A549 (cell line): ENCODE measurements at regions not wholly inside any gene's neighbourhood (a gene's known extent, or its start where the extent isn't known, plus 50 kb on each side); places are given as distances from the start of the nearest gene placed in this dataset.
A peak's percentile ranks its signal among the peaks of the same experiment; 100 is the strongest.

Experiments used
- ATAC-seq, 2 experiments: fragments of 200-7000 bp in 1 of 2; fragments of >200 bp in 1 of 2; cut with Nextera tagmentation in 1 of 2; cut with Tn5 transposase in 1 of 2; 3 replicates each; pipeline versions ENCODE4 v1.8.0 to v1.9.1; 2018 to 2020; ENCODE audit warnings: mild to moderate bottlenecking in 1 of 2, moderate library complexity in 1 of 2
- CTCF ChIA-PET: fragments of 300-600 bp; sonication (Branson Sonifier 250); formaldehyde crosslinking; extraction: SDS; loops from one replicate; lab custom pipeline; 2021; ENCODE audit warnings: antibody characterized with exemption, inconsistent platforms; lab: Yijun Ruan, JAX
- POLR2A ChIA-PET: fragments of 350-600 bp; formaldehyde crosslinking; extraction: SDS; loops from one replicate; lab custom pipeline; 2021; ENCODE audit warnings: antibody characterized with exemption, inconsistent platforms; lab: Yijun Ruan, JAX
- DNase-seq, 2 experiments: peaks; one replicate each; pipeline versions ENCODE4 v3.0.0 to v3.0.0-alpha.2; 2011 to 2016; ENCODE audit warnings: low read depth in 1 of 2, low spot score in 1 of 2
- FAIRE-seq: peaks from 2 replicates; lab custom pipeline; 2011; peaks lifted over from hg19 to GRCh38; lab: Jason Lieb, UNC
- H3K27ac ChIP-seq, 2 experiments: fragments of >200 bp; sonication (Bioruptor Twin); formaldehyde crosslinking; 3 replicates each; pipeline ENCODE4 v1.5.1; 2016 to 2017
- H3K4me1 ChIP-seq: fragments of >200 bp; sonication (Bioruptor Twin); formaldehyde crosslinking; 3 replicates; pipeline ENCODE4 v1.6.1; 2016
- H3K4me2 ChIP-seq: fragments of >200 bp; sonication (Bioruptor Twin); formaldehyde crosslinking; 3 replicates; pipeline ENCODE4 v1.6.1; 2016
- H3K4me3 ChIP-seq: fragments of >200 bp; sonication (Bioruptor Twin); formaldehyde crosslinking; 3 replicates; pipeline ENCODE4 v1.5.1; 2016
- H3K9me3 ChIP-seq: fragments of >200 bp; sonication (Bioruptor Twin); formaldehyde crosslinking; 3 replicates; pipeline ENCODE4 v1.6.1; 2016
- BCL3 ChIP-seq: fragments of >200 bp; sonication (Bioruptor Twin); formaldehyde crosslinking; IDR thresholded peaks from 3 replicates; pipeline ENCODE4 v1.6.1; 2016
- CBX2 ChIP-seq: fragments of 200-600 bp; sonication (generic); IDR thresholded peaks from 2 replicates; pipeline ENCODE4 v1.6.1; 2016; ENCODE audit warnings: low read depth, mild to moderate bottlenecking, borderline replicate concordance
- CEBPB ChIP-seq, 2 experiments: fragments of >200 bp in 1 of 2; sonication (Bioruptor Twin) in 1 of 2; formaldehyde crosslinking in 1 of 2; IDR thresholded peaks; 2 replicates each; pipeline ENCODE4 v1.6.1; 2012 to 2016
- CHD4 ChIP-seq: fragments of 200-600 bp; sonication (generic); IDR thresholded peaks from 2 replicates; pipeline ENCODE4 v1.6.1; 2016; ENCODE audit warnings: antibody characterized with exemption, mild to moderate bottlenecking, borderline replicate concordance
- FOSB ChIP-seq: fragments of 250-450 bp; sonication (Bioruptor Pico); IDR thresholded peaks from 2 replicates; pipeline ENCODE4 v1.5.0; 2020; ENCODE audit warnings: mild to moderate bottlenecking, moderate library complexity
- GATA3 ChIP-seq: IDR thresholded peaks from 2 replicates; pipeline ENCODE4 v1.6.1; 2012; ENCODE audit warnings: borderline replicate concordance
- HDAC2 ChIP-seq: fragments of 200-600 bp; sonication (generic); IDR thresholded peaks from 2 replicates; pipeline ENCODE4 v1.6.1; 2016
- JUN ChIP-seq, 2 experiments: fragments of >200 bp; sonication (Bioruptor Twin); formaldehyde crosslinking; IDR thresholded peaks; 2 replicates in 1 of 2; 3 replicates in 1 of 2; pipeline ENCODE4 v1.6.1; 2016 to 2017
- JUNB ChIP-seq: fragments of >200 bp; sonication (Bioruptor Twin); formaldehyde crosslinking; IDR thresholded peaks from 2 replicates; pipeline ENCODE4 v1.6.1; 2016
- MAFK ChIP-seq: fragments of 450-650 bp; IDR thresholded peaks from 2 replicates; pipeline ENCODE4 v1.6.1; 2014; ENCODE audit not compliant: partially characterized antibody
- MAZ ChIP-seq: fragments of 150-350 bp; IDR thresholded peaks from 2 replicates; pipeline ENCODE4 v1.6.1; 2014; ENCODE audit warnings: antibody characterized with exemption, low read depth, low read length, borderline replicate concordance
- PBX3 ChIP-seq: IDR thresholded peaks from 2 replicates; pipeline ENCODE4 v1.6.1; 2012
- PHF8 ChIP-seq: fragments of 200-600 bp; sonication (generic); IDR thresholded peaks from 2 replicates; pipeline ENCODE4 v1.6.1; 2016; ENCODE audit warnings: low read depth, mild to moderate bottlenecking, antibody characterized with exemption, moderate library complexity, borderline replicate concordance
- POLR2A ChIP-seq: IDR thresholded peaks from 2 replicates; pipeline ENCODE4 v1.6.1; 2012; ENCODE audit warnings: mild to moderate bottlenecking, low read length
- POLR2AphosphoS2 ChIP-seq: conservative IDR thresholded peaks from 2 replicates; pipeline ENCODE4 v1.6.1; 2012; ENCODE audit warnings: low read length, improper control_type of control experiment, inconsistent platforms
- RARB ChIP-seq: fragments of 250-450 bp; sonication (Bioruptor Pico); IDR thresholded peaks from 2 replicates; pipeline ENCODE4 v1.8.0; 2021; ENCODE audit warnings: mild to moderate bottlenecking, moderate library complexity
- REST ChIP-seq: fragments of 200-600 bp; sonication (generic); IDR thresholded peaks from 2 replicates; pipeline ENCODE4 v1.6.1; 2016; ENCODE audit warnings: antibody characterized with exemption, mild to moderate bottlenecking, moderate library complexity
- RFX5 ChIP-seq: fragments of 450-650 bp; IDR thresholded peaks from 2 replicates; pipeline ENCODE4 v1.7.1; 2014; ENCODE audit warnings: antibody characterized with exemption, mild to moderate bottlenecking, moderate library complexity
- WGBS: methylation state at CpG from one replicate; pipeline ENCODE4 v1.1.6; 2017; ENCODE audit errors: missing lambda C conversion rate; 5-methylcytosine and 5-hydroxymethylcytosine counted together

GRCh38 chr12:58291106-58291505 lies 349.7 kb downstream of the ATP23 start:
- no peak for ATAC-seq
- ChIA-PET CTCF (interaction anchor here (0.9 kb wide), 1 partner anchor 17 kb away, joined by 3 read pairs; no protein-coding TSS in a partner anchor), POLR2A (no interaction called here)

GRCh38 chr12:58293308-58293982 lies 352.1 kb downstream of the ATP23 start:
- peak; percentile 84 for TF ChIP-seq MAFK
- no peak for TF ChIP-seq RFX5
- no peak for TF ChIP-seq HDAC2
- TF ChIP-seq GATA3: no peak
- no peak for TF ChIP-seq CHD4
- WGBS: 94% methylated on average over 2 of the region's 2 CpGs
- H3K27ac ChIP-seq: no peak overlapping the region
- no peaks in the 10 kb centered on the region for H3K9me3 ChIP-seq
- no peak overlapping the region for H3K4me2 ChIP-seq
- DNase-seq: no peak
- ATAC-seq: no peak
- ChIA-PET POLR2A (no interaction called here), CTCF (no interaction called here)
- FAIRE-seq: no peak
- H3K4me1 ChIP-seq: no peaks in the 10 kb centered on the region
- H3K4me3 ChIP-seq: no peak overlapping the region

More at GRCh38 chr12:58291106-58291505, 349.7 kb downstream of the ATP23 start:
- no peak for TF ChIP-seq JUNB
- TF ChIP-seq POLR2A: no peak
- no peak for TF ChIP-seq PHF8
- TF ChIP-seq REST: no peak
- TF ChIP-seq CEBPB (IDR thresholded peaks at IDR 0.05): no peak
- no peak for TF ChIP-seq POLR2AphosphoS2
- no peak for TF ChIP-seq MAZ
- no peak for TF ChIP-seq BCL3
- no peak for TF ChIP-seq FOSB
- no peak for TF ChIP-seq CBX2
- TF ChIP-seq RARB (CRISPR knock-in tag): no peak
- no peak for TF ChIP-seq PBX3
- no peak for TF ChIP-seq JUN (IDR thresholded peaks at IDR 0.05)
- WGBS: 86% methylated on average over 1 of the region's 1 CpG
- no peaks in the 10 kb centered on the region for H3K4me1 ChIP-seq
- H3K9me3 ChIP-seq: no peaks in the 10 kb centered on the region
- FAIRE-seq (no peak), DNase-seq (no peak)
- no peak overlapping the region for H3K4me2 ChIP-seq
- H3K27ac ChIP-seq: no peak overlapping the region
- H3K4me3 ChIP-seq: no peak overlapping the region

- DNase-seq (no peak), FAIRE-seq (no peak), ATAC-seq (no peak)
- CTCF ChIA-PET: no interaction called here
- Histone ChIP-seq H3K9me3 (no peaks in the 10 kb centered on the region), H3K4me1 (no peaks in the 10 kb centered on the region), H3K4me3 (no peak overlapping the region), H3K4me2 (no peak overlapping the region), H3K27ac (no peak overlapping the region)
- POLR2A ChIA-PET: no interaction called here
- 95% methylated on average over 1 of the region's 1 CpG for WGBS
- TF ChIP-seq PHF8 (no peak), MAFK (peak; percentile 69)
Measured at GRCh38 chr12:58295268-58295667, 353.9 kb downstream of the ATP23 start.
